Inflammatory macrophage treated with lipopolysaccharide for 4 hours (primary cell): ENCODE measurements at regions not wholly inside any gene's neighbourhood (a gene's known extent, or its start where the extent isn't known, plus 50 kb on each side); places are given as distances from the start of the nearest gene placed in this dataset.
"Not testable (repeated sequence)": the region's sequence is repeated elsewhere in the genome, so short reads cannot be mapped to it uniquely, and the experiment has no call there.

ENCODE experiments used
- DNase-seq: peaks from one replicate; pipeline ENCODE4 v3.0.0-alpha.2; 2020

- no peak for DNase-seq
These were observed 114.3 kb downstream of the DLEU7 start for GRCh38 chr13:50729177-50729576.

GRCh38 chr13:50730496-50731351 is 112.8 kb downstream of the DLEU7 start:
- DNase-seq: no peak

DNA sequence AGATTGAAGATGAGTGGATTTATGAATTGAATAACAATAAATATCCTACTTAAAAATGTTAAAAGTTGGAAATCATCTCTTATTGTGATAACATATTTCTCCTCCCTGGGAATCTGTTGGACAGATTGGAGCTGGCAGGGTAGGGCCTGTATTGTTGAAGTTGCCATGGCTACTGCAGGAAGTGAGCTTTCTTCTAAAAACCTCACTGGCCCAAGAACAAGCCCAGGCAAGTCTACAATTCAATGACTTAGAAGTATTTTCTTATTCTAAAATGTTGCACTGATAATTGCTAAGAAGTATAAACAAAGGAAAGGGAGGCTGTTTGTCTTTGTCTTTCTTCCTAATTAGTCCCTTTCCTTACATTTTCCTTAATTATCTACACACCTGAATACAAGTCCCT is 112.1 kb downstream of the DLEU7 start:
- no peak for DNase-seq

GRCh38 chr13:50732712-50733111 is 110.8 kb downstream of the DLEU7 start:
- DNase-seq: peak; percentile 49

DNA sequence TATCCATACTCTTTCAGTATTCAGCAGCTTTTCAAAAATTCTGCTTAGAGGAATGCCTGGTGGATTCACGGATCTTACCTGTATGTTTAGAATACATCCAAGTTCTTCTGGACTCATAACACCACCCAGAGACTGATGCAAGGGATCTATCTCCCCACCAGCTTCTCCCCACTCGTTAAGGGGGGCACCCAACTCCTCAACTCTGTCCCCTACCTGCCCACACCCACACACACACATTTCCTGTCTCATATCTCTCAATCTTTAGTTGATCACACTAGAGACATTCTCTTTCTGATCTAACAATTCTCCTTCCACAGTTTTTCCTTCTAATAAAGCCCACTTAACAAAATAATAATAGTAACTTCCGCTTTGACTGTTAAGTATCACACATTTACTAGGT is 110.1 kb downstream of the DLEU7 start:
- DNase-seq: no peak

- DNase-seq: no peak
These were observed 108.4 kb downstream of the DLEU7 start for GRCh38 chr13:50735071-50735470.

DNA sequence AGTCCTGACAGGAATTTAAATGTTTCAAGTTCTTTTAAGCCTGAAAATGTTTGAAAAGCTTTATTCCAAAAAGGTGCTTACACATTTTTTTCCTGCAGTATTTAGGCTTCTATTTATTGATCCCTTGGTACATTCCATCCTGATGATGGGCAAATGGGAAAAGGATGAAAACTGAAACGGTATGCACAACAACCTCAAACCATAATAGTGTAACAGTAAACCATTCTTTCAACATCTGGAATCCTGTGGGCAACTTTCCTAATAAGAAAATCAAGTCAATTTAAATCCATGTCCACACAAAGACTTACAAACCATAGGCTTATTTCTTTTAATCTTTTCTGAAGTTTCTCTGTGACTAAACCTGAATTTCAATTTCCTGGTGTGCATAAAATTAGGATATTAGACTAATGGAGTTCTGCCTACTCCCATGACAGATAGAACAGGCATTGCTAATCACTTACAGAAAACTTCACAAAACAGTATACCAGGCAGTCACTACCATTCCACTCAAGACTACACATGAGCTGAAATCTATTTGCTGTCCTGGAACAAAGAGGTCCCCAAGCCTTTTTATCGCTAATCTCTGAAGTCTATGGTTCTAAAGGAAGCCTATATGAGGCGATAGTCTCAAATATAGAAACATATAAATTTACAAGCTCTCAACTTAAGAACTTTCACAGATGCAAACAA is 103.3 kb downstream of the DLEU7 start:
- DNase-seq: no peak

DNA sequence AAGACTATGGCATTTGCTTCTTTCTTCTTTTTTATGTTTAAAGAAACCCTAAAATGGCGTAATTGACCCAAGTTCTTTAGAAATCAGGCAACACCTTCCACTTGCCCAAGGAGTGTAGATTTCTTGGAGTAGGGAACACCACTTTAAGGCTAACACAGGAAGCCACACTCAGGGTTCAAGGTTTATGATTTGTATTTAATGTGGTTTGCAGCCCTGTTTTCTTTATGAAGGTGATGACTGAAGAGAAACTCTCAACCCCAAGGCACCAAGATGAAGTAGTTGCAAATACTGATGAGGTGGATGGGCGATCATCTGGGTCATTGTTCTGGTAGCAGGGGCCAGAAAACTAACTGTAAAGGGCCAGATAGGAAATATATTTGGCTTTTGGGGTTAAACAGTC is 101.1 kb downstream of the DLEU7 start:
- DNase-seq: no peak

DNA sequence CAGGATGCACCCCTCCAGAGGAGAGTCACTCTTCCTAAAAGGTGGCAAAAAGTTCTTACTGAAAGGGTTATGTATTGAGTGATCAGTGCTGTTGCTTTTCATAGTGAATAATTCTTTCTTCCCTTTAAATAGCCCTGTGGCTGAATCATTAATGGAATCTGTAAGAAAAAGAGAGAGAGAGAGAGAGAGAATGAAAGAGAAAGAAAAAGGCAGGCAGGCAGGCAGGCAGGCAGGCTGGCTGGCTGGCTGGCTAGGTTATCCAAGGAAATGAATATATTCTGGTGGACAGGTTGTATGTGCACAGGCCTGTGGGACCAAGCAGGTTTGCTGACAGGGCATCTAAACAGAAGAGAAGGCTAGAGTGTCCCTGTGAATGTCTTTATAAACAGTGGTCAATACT is 100.5 kb downstream of the DLEU7 start:
- peak; percentile 11 for DNase-seq

DNA sequence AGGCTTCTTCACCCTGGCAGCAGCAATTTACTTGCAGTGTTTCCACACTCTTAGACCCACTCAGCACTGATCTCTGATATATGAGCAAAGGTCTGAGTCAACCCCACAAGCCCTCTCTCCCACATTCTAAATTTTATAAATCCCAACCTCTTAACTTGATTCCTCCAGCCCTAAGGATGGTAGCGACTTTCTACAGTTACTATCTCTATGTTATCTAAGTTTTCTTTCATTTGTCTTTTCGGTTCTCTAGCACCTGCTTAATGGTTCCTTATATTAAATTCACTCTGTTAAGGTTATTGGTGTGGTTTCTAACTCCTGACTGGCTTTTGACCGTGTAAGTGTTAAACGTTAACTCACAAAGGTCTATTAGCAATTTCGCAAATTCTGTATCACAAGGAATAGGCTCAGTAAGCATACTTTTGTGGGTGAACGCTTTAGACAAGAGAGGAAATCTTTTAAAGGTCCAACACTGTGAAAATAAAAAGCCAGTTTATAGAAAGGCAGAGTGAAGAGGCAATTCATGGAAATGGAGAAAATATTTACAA is 99.3 kb downstream of the DLEU7 start:
- DNase-seq: no peak

DNA sequence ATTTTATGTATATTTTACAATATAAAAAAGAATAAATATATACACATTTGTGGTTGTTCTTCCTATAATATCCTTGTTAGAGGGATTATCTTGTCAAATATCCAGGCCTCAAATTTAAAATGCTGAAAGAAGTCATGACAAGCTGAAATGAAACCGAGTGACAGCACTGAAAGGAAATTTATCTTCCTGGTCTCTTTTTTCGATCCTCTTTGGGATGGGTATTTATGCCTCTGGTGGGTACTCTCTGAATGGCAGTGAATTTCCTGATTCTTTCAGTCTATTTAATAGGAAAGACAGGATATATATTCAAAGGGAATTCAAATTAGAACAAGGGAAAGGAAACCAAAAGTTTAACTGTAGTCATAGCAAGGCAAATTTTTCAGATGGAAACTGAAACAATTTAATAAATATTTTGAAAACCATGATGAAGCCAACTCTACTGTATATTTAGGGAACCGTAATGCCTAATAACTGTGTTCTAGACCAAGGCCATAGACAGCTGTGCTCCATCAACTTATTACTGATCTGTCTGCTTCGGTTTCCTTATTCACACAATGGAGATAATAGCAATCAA is 97.9 kb downstream of the DLEU7 start:
- peak; percentile 58 for DNase-seq

GRCh38 chr13:50747737-50748350 is 95.6 kb downstream of the DLEU7 start:
- DNase-seq: no peak

- DNase-seq: not testable (repeated sequence)
These were observed 90.3 kb downstream of the DLEU7 start for GRCh38 chr13:50753221-50753620.

- not testable (repeated sequence) for DNase-seq
These were observed 87.4 kb downstream of the DLEU7 start for GRCh38 chr13:50755862-50756685.

DNA sequence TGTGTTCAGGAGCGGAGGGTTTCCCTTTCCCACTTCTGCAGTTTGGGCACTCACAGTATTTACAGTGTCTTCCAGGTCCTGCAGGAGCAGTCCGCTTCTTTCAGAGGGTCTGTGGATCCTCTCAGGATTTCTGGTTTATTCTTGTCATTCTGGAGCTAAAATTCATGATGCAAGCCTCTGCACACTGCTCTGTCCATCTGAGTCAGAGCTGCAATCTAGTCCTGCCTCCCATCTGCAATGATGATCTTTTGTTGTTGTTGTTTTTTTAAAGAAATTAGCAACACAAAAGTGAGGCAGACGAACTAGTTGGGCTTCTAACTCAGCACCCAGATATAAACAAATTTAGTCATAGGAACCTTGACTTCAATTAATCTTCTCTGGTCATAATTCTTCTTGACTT is 86.5 kb downstream of the DLEU7 start:
- no peak for DNase-seq

GRCh38 chr13:50758796-50759195 is 84.7 kb downstream of the DLEU7 start:
- DNase-seq: peak; percentile 17

DNA sequence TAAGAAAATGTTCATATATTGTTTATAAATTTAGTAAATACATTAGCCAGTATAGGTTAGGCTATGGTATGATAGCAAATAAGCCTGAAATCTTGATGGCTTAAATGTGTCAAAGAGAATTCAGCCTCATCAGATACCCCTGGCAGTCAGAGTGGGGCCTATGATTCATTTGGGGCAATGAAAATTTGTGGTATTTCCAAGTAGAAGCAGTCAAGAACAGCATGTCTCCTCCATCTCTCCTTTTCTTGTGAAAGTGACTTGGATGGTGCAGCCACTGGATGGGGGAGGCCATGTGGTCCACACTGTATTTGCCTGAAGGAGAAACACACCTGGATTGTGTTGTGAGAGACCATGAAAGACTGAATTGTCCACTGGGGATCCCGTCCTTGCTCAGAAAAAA is 82.7 kb downstream of the DLEU7 start:
- DNase-seq: no peak

GRCh38 chr13:50761406-50761805 is 82.1 kb downstream of the DLEU7 start:
- DNase-seq: no peak

DNA sequence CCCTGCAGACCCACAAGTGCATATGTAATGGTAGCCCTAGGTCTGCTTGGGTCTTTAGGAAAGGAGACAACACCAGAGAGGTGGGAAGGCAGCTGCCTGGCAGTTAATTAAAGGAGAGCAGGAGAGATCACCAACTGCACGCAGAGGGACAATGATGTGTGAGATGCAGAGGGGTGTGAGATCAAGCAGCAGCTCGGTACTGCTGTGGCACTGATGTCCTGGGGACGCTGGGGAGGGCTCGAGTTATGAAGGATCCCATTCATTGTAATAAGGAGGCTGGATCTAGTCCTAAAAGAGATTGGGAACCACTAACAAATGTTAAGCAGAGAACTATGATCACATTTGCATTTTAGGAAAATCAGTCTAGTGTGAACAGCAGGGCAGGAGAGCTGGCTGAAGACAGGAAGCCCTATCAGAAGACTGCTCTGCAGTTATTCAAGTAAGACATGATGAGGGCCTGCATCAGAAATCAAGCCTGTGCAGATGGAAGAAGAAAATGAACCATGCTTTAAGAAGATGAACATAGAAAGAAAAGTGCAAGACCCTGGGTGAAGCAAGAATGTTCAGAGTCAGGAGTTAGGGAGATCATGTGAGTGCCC is 80.4 kb downstream of the DLEU7 start:
- peak; percentile 24 for DNase-seq

- DNase-seq: no peak
These were observed 77.5 kb downstream of the DLEU7 start for GRCh38 chr13:50766013-50766412.

- no peak for DNase-seq
These were observed 76.8 kb downstream of the DLEU7 start for GRCh38 chr13:50766695-50767094.

GRCh38 chr13:50772881-50773280 is 70.6 kb downstream of the DLEU7 start:
- not testable (repeated sequence) for DNase-seq
